Left forelimb (tissue), 1 donor: ENCODE measurements at regions not wholly inside any gene's neighbourhood (a gene's known extent, or its start where the extent isn't known, plus 50 kb on each side); places are given as distances from the start of the nearest gene placed in this dataset.

Experiments
- DNase-seq: peaks from one replicate; pipeline ENCODE4 v3.0.0-alpha.2; 2018; ENCODE audit warnings: low spot score

- no peak for DNase-seq
Measured at GRCh38 chr1:56313560-56313959, 265.8 kb downstream of the PLPP3 start.

GRCh38 chr1:56311766-56312165 is 267.6 kb downstream of the PLPP3 start:
- no peak for DNase-seq

GRCh38 chr1:56310945-56311344 is 268.4 kb downstream of the PLPP3 start:
- no peak for DNase-seq

- no peak for DNase-seq
Measured at GRCh38 chr1:56309065-56309464, 270.3 kb downstream of the PLPP3 start.

- no peak for DNase-seq
Measured at GRCh38 chr1:56304975-56305374, 274.4 kb downstream of the PLPP3 start.

- no peak for DNase-seq
Measured at GRCh38 chr1:56303805-56304204, 275.6 kb downstream of the PLPP3 start.

GRCh38 chr1:56302878-56303277 is 276.5 kb downstream of the PLPP3 start:
- no peak for DNase-seq

- DNase-seq: no peak
Measured at GRCh38 chr1:56301791-56302190, 277.6 kb downstream of the PLPP3 start.

- DNase-seq: no peak
Measured at GRCh38 chr1:56300836-56301235, 278.5 kb downstream of the PLPP3 start.

- DNase-seq: no peak
Measured at GRCh38 chr1:56298866-56299265, 280.5 kb downstream of the PLPP3 start.

GRCh38 chr1:56297904-56298303 is 281.5 kb downstream of the PLPP3 start:
- no peak for DNase-seq

- no peak for DNase-seq
Measured at GRCh38 chr1:56297208-56297607, 282.2 kb downstream of the PLPP3 start.

- no peak for DNase-seq
Measured at GRCh38 chr1:56295949-56296929, 283.1 kb downstream of the PLPP3 start.

- no peak for DNase-seq
Measured at GRCh38 chr1:56291374-56291919, 287.9 kb downstream of the PLPP3 start.

- DNase-seq: no peak
Measured at GRCh38 chr1:56289260-56289659, 290.1 kb downstream of the PLPP3 start.

- no peak for DNase-seq
Measured at GRCh38 chr1:56287721-56288120, 291.6 kb downstream of the PLPP3 start.

- DNase-seq: no peak
Measured at GRCh38 chr1:56286956-56287355, 292.4 kb downstream of the PLPP3 start.

GRCh38 chr1:56286506-56286905 is 292.9 kb downstream of the PLPP3 start:
- DNase-seq: no peak

- DNase-seq: no peak
Measured at GRCh38 chr1:56285554-56286402, 293.6 kb downstream of the PLPP3 start.

- DNase-seq: no peak
Measured at GRCh38 chr1:56284928-56285327, 294.4 kb downstream of the PLPP3 start.

- DNase-seq: no peak
Measured at GRCh38 chr1:56278061-56278460, 301.3 kb downstream of the PLPP3 start.

GRCh38 chr1:56268519-56269140 is 310.7 kb downstream of the PLPP3 start:
- no peak for DNase-seq
